ENCODE measurements at regions not wholly inside any gene's neighbourhood (a gene's known extent, or its start where the extent isn't known, plus 50 kb on each side); places are given as distances from the start of the nearest gene placed in this dataset.
"Not testable (repeated sequence)": the region's sequence is repeated elsewhere in the genome, so short reads cannot be mapped to it uniquely, and the experiment has no call there.

GRCh38 chr2:190742431-190742830 is 93.5 kb downstream of the NAB1 start:
- no peaks in the 10 kb centered on the region for H3K36me3 ChIP-seq (ENCODE audit: control insufficient read depth in 2 of 2, insufficient read depth in 2 of 2, low read length in 2 of 2)
- no peaks in the 10 kb centered on the region for H3K9me3 ChIP-seq (ENCODE audit: control insufficient read depth in 2 of 2, low read length in 2 of 2)
- H3K4me1 ChIP-seq (ENCODE audit: control insufficient read depth, insufficient read depth, low read length) = no peaks in the 10 kb centered on the region
- no peaks in the 10 kb centered on the region for H3K27me3 ChIP-seq (ENCODE audit: control insufficient read depth in 1 of 2, insufficient read depth in 2 of 2, low read length in 2 of 2)
- H3K27ac ChIP-seq (ENCODE audit: low read length) = no peak overlapping the region
- no peak overlapping the region for H3K9ac ChIP-seq (ENCODE audit: low read length in 2 of 2)
- no peak overlapping the region for H3K4me3 ChIP-seq (ENCODE audit: low read length in 2 of 2)

- Histone ChIP-seq H3K36me3 (ENCODE audit: control insufficient read depth in 2 of 2, insufficient read depth in 2 of 2, low read length in 2 of 2) (no peaks in the 10 kb centered on the region), H3K4me1 (ENCODE audit: control insufficient read depth, insufficient read depth, low read length) (no peaks in the 10 kb centered on the region), H3K27ac (ENCODE audit: low read length) (no peak overlapping the region), H3K9me3 (ENCODE audit: control insufficient read depth in 2 of 2, low read length in 2 of 2) (no peaks in the 10 kb centered on the region), H3K27me3 (ENCODE audit: control insufficient read depth in 1 of 2, insufficient read depth in 2 of 2, low read length in 2 of 2) (no peaks in the 10 kb centered on the region), H3K4me3 (ENCODE audit: low read length in 2 of 2) (no peak overlapping the region), H3K9ac (ENCODE audit: low read length in 2 of 2) (no peak overlapping the region)
These were observed 95.2 kb downstream of the NAB1 start for GRCh38 chr2:190744041-190744440.

- no peak overlapping the region for H3K27ac ChIP-seq (ENCODE audit: low read length)
- no peak overlapping the region for H3K9ac ChIP-seq (ENCODE audit: low read length in 2 of 2)
- H3K4me1 ChIP-seq (ENCODE audit: control insufficient read depth, insufficient read depth, low read length) = no peaks in the 10 kb centered on the region
These were observed 98.3 kb downstream of the NAB1 start for GRCh38 chr2:190746971-190747761.

GRCh38 chr2:190748966-190749365 is 100.1 kb downstream of the NAB1 start:
- no peak overlapping the region for H3K4me3 ChIP-seq (ENCODE audit: low read length in 2 of 2)
- H3K27ac ChIP-seq (ENCODE audit: low read length) = no peak overlapping the region
- no peaks in the 10 kb centered on the region for H3K27me3 ChIP-seq (ENCODE audit: control insufficient read depth in 1 of 2, insufficient read depth in 2 of 2, low read length in 2 of 2)
- peaks cover 0 to 4% of the 10 kb centered on the region in 2 donors for H3K9me3 ChIP-seq (ENCODE audit: control insufficient read depth in 2 of 2, low read length in 2 of 2)
- H3K4me1 ChIP-seq (ENCODE audit: control insufficient read depth, insufficient read depth, low read length) = no peaks in the 10 kb centered on the region
- H3K9ac ChIP-seq (ENCODE audit: low read length in 2 of 2) = no peak overlapping the region
- no peaks in the 10 kb centered on the region for H3K36me3 ChIP-seq (ENCODE audit: control insufficient read depth in 2 of 2, insufficient read depth in 2 of 2, low read length in 2 of 2)

More at GRCh38 chr2:190746971-190747761, 98.3 kb downstream of the NAB1 start:
- Histone ChIP-seq H3K9me3 (ENCODE audit: control insufficient read depth in 2 of 2, low read length in 2 of 2) (no peaks in the 10 kb centered on the region), H3K27me3 (ENCODE audit: control insufficient read depth in 1 of 2, insufficient read depth in 2 of 2, low read length in 2 of 2) (no peaks in the 10 kb centered on the region), H3K4me3 (ENCODE audit: low read length in 2 of 2) (no peak overlapping the region), H3K36me3 (ENCODE audit: control insufficient read depth in 2 of 2, insufficient read depth in 2 of 2, low read length in 2 of 2) (no peaks in the 10 kb centered on the region)

- no peak overlapping the region for H3K9ac ChIP-seq (ENCODE audit: low read length in 2 of 2)
- H3K27ac ChIP-seq (ENCODE audit: low read length) = no peak overlapping the region
- H3K4me1 ChIP-seq (ENCODE audit: control insufficient read depth, insufficient read depth, low read length) = no peaks in the 10 kb centered on the region
- H3K27me3 ChIP-seq (ENCODE audit: control insufficient read depth in 1 of 2, insufficient read depth in 2 of 2, low read length in 2 of 2) = no peaks in the 10 kb centered on the region
- H3K9me3 ChIP-seq (ENCODE audit: control insufficient read depth in 2 of 2, low read length in 2 of 2) = peaks cover 0 to 4% of the 10 kb centered on the region in 2 donors
- H3K36me3 ChIP-seq (ENCODE audit: control insufficient read depth in 2 of 2, insufficient read depth in 2 of 2, low read length in 2 of 2) = no peaks in the 10 kb centered on the region
- no peak overlapping the region for H3K4me3 ChIP-seq (ENCODE audit: low read length in 2 of 2)
These were observed 107.0 kb downstream of the NAB1 start for GRCh38 chr2:190755772-190756415.

GRCh38 chr2:190759749-190760213 is 110.9 kb downstream of the NAB1 start:
- no peaks in the 10 kb centered on the region for H3K9me3 ChIP-seq (ENCODE audit: control insufficient read depth in 2 of 2, low read length in 2 of 2)
- H3K4me1 ChIP-seq (ENCODE audit: control insufficient read depth, insufficient read depth, low read length) = no peaks in the 10 kb centered on the region
- H3K27ac ChIP-seq (ENCODE audit: low read length) = no peak overlapping the region
- H3K4me3 ChIP-seq (ENCODE audit: low read length in 2 of 2) = no peak overlapping the region
- no peaks in the 10 kb centered on the region for H3K27me3 ChIP-seq (ENCODE audit: control insufficient read depth in 1 of 2, insufficient read depth in 2 of 2, low read length in 2 of 2)
- H3K36me3 ChIP-seq (ENCODE audit: control insufficient read depth in 2 of 2, insufficient read depth in 2 of 2, low read length in 2 of 2) = no peaks in the 10 kb centered on the region
- no peak overlapping the region for H3K9ac ChIP-seq (ENCODE audit: low read length in 2 of 2)

GRCh38 chr2:190760353-190761150 is 111.7 kb downstream of the NAB1 start:
- not testable (repeated sequence) for H3K9ac ChIP-seq (ENCODE audit: low read length in 2 of 2); H3K9me3 ChIP-seq (ENCODE audit: control insufficient read depth in 2 of 2, low read length in 2 of 2); H3K36me3 ChIP-seq (ENCODE audit: control insufficient read depth in 2 of 2, insufficient read depth in 2 of 2, low read length in 2 of 2); H3K27ac ChIP-seq (ENCODE audit: low read length); H3K4me1 ChIP-seq (ENCODE audit: control insufficient read depth, insufficient read depth, low read length); H3K27me3 ChIP-seq (ENCODE audit: control insufficient read depth in 1 of 2, insufficient read depth in 2 of 2, low read length in 2 of 2)
- H3K4me3 ChIP-seq (ENCODE audit: low read length in 2 of 2) = peak overlapping the region in 1 of 2 donors; percentile 36

GRCh38 chr2:190761216-190761615 is 112.3 kb downstream of the NAB1 start:
- H3K36me3 ChIP-seq (ENCODE audit: control insufficient read depth in 2 of 2, insufficient read depth in 2 of 2, low read length in 2 of 2); H3K9me3 ChIP-seq (ENCODE audit: control insufficient read depth in 2 of 2, low read length in 2 of 2); H3K27ac ChIP-seq (ENCODE audit: low read length); H3K4me1 ChIP-seq (ENCODE audit: control insufficient read depth, insufficient read depth, low read length); H3K27me3 ChIP-seq (ENCODE audit: control insufficient read depth in 1 of 2, insufficient read depth in 2 of 2, low read length in 2 of 2); H3K9ac ChIP-seq (ENCODE audit: low read length in 2 of 2): not testable (repeated sequence)
- H3K4me3 ChIP-seq (ENCODE audit: low read length in 2 of 2) = peak overlapping the region in 1 of 2 donors; percentile 50

GRCh38 chr2:190762566-190762965 is 113.7 kb downstream of the NAB1 start:
- no peaks in the 10 kb centered on the region for H3K36me3 ChIP-seq (ENCODE audit: control insufficient read depth in 2 of 2, insufficient read depth in 2 of 2, low read length in 2 of 2)
- no peak overlapping the region for H3K27ac ChIP-seq (ENCODE audit: low read length)
- H3K9me3 ChIP-seq (ENCODE audit: control insufficient read depth in 2 of 2, low read length in 2 of 2) = no peaks in the 10 kb centered on the region
- no peak overlapping the region for H3K9ac ChIP-seq (ENCODE audit: low read length in 2 of 2)
- H3K4me1 ChIP-seq (ENCODE audit: control insufficient read depth, insufficient read depth, low read length) = no peaks in the 10 kb centered on the region
- no peaks in the 10 kb centered on the region for H3K27me3 ChIP-seq (ENCODE audit: control insufficient read depth in 1 of 2, insufficient read depth in 2 of 2, low read length in 2 of 2)
- H3K4me3 ChIP-seq (ENCODE audit: low read length in 2 of 2) = no peak overlapping the region

- Histone ChIP-seq H3K27ac (ENCODE audit: low read length) (no peak overlapping the region), H3K27me3 (ENCODE audit: control insufficient read depth in 1 of 2, insufficient read depth in 2 of 2, low read length in 2 of 2) (no peaks in the 10 kb centered on the region), H3K4me3 (ENCODE audit: low read length in 2 of 2) (no peak overlapping the region), H3K4me1 (ENCODE audit: control insufficient read depth, insufficient read depth, low read length) (no peaks in the 10 kb centered on the region), H3K36me3 (ENCODE audit: control insufficient read depth in 2 of 2, insufficient read depth in 2 of 2, low read length in 2 of 2) (no peaks in the 10 kb centered on the region), H3K9me3 (ENCODE audit: control insufficient read depth in 2 of 2, low read length in 2 of 2) (no peaks in the 10 kb centered on the region), H3K9ac (ENCODE audit: low read length in 2 of 2) (no peak overlapping the region)
These were observed 114.2 kb downstream of the NAB1 start for GRCh38 chr2:190763100-190763499.
